ENCODE measurements at regions not wholly inside any gene's neighbourhood (a gene's known extent, or its start where the extent isn't known, plus 50 kb on each side); places are given as distances from the start of the nearest gene placed in this dataset.

DNA sequence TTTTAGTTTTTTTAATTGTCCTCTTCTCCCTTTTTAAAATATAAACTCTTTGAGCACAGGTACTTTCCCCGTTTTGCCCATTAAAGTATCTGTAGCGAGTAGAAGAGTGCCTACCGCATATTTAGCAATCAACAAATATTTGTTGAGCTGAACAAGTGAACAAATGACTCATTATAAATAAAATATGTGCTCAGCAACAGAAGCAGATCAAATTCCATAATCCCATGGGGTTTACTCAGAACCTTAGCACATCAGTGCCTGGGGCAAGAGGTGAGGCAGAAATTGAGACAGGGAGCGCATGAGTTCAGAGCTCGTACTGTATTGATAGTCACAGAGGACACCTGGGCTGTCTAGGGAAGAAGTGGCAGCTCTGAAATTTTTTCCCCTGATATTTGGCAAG, 161.0 kb downstream of the SEM1 start:
- TF ChIP-seq, protein P1, sequence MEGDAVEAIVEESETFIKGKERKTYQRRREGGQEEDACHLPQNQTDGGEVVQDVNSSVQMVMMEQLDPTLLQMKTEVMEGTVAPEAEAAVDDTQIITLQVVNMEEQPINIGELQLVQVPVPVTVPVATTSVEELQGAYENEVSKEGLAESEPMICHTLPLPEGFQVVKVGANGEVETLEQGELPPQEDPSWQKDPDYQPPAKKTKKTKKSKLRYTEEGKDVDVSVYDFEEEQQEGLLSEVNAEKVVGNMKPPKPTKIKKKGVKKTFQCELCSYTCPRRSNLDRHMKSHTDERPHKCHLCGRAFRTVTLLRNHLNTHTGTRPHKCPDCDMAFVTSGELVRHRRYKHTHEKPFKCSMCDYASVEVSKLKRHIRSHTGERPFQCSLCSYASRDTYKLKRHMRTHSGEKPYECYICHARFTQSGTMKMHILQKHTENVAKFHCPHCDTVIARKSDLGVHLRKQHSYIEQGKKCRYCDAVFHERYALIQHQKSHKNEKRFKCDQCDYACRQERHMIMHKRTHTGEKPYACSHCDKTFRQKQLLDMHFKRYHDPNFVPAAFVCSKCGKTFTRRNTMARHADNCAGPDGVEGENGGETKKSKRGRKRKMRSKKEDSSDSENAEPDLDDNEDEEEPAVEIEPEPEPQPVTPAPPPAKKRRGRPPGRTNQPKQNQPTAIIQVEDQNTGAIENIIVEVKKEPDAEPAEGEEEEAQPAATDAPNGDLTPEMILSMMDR (IDR thresholded peaks at IDR 0.05; ENCODE audit: low read depth, low read length): no peak
- no peak for TF ChIP-seq EZH2phosphoT487 (IDR thresholded peaks at IDR 0.05; ENCODE audit: low read depth)
